ENCODE measurements at regions not wholly inside any gene's neighbourhood (a gene's known extent, or its start where the extent isn't known, plus 50 kb on each side); places are given as distances from the start of the nearest gene placed in this dataset.

DNA sequence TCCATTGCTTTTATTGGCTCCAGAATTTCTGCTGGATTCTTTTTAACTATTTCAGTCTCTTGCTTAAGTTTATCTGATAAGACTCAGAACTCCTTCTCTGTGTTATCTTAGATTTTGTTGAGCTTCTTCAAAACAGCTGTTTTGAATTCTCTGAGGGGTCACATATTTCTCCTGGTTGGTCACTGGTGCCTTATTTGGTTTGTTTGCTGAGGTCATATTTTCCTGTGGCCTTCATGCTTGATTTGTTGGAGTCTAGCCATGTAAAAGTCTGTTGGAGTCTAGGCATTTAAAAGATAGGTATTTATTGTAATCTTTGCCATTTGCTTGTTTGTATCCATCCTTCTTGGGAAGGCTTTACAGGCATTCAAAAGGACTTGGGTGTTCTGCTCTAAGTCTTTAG is 398.7 kb downstream of the DSEL start:
- no peak for DNase-seq
- ChIA-PET POLR2A (no interaction called here), CTCF (no interaction called here)

GRCh38 chr18:67109535-67109934 is 407.0 kb downstream of the DSEL start:
- Mint-ChIP-seq H3K27me3 (no peaks in the 10 kb centered on the region), H3K9me3 (no peaks in the 10 kb centered on the region), H3K27ac (no peak overlapping the region), H3K4me1 (no peaks in the 10 kb centered on the region), H3K36me3 (ENCODE audit: low read depth) (no peaks in the 10 kb centered on the region), H3K4me3 (no peak overlapping the region)
- ChIA-PET POLR2A (no interaction called here), CTCF (no interaction called here)
- no peak for DNase-seq
- ATAC-seq (ENCODE audit: low read depth) = no peak
- intact Hi-C loops (cut with micrococcal nuclease) = loop anchor here (10.0 kb wide), 1 partner anchor 1625 kb away; no protein-coding TSS in a partner anchor
- no peak for TF ChIP-seq CTCF (IDR thresholded peaks at IDR 0.05)

More for the DNA sequence above, 398.7 kb downstream of the DSEL start:
- no peaks in the 10 kb centered on the region for H3K4me1 Mint-ChIP-seq
- H3K9me3 Mint-ChIP-seq = no peaks in the 10 kb centered on the region
- no peak for ATAC-seq (ENCODE audit: low read depth)
- TF ChIP-seq CTCF (IDR thresholded peaks at IDR 0.05) = no peak
- no peak overlapping the region for H3K4me3 Mint-ChIP-seq
- no peak overlapping the region for H3K27ac Mint-ChIP-seq
- intact Hi-C loops (cut with micrococcal nuclease) = no loop called here
- no peaks in the 10 kb centered on the region for H3K36me3 Mint-ChIP-seq (ENCODE audit: low read depth)
- H3K27me3 Mint-ChIP-seq = no peaks in the 10 kb centered on the region

DNA sequence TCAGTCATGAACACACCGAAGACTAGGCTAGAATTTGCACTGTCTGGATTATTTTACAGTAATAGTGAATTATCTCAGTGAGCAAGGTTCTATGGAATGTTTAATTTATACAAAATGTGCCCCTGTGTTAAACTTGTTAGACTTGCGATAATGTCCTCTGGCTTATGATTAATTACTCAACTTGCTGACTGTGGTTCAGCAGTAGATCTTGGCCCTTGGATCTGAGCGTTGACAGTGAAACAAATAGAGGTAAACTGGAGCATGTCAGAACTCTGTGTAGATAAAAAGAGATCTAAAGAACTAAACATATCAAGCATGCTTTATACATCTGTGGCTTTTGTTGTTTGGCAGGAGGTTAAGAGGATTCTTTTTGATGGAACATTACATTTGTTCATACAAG is 407.6 kb downstream of the DSEL start:
- Mint-ChIP-seq H3K27me3 (no peaks in the 10 kb centered on the region), H3K4me3 (no peak overlapping the region), H3K27ac (no peak overlapping the region), H3K4me1 (no peaks in the 10 kb centered on the region), H3K36me3 (ENCODE audit: low read depth) (no peaks in the 10 kb centered on the region), H3K9me3 (no peaks in the 10 kb centered on the region)
- ATAC-seq (ENCODE audit: low read depth) (no peak), DNase-seq (no peak)
- ChIA-PET CTCF (no interaction called here), POLR2A (no interaction called here)
- intact Hi-C loops (cut with micrococcal nuclease) = loop anchor here (10.0 kb wide), 1 partner anchor 1626 kb away; no protein-coding TSS in a partner anchor
- TF ChIP-seq CTCF (IDR thresholded peaks at IDR 0.05) = no peak

DNA sequence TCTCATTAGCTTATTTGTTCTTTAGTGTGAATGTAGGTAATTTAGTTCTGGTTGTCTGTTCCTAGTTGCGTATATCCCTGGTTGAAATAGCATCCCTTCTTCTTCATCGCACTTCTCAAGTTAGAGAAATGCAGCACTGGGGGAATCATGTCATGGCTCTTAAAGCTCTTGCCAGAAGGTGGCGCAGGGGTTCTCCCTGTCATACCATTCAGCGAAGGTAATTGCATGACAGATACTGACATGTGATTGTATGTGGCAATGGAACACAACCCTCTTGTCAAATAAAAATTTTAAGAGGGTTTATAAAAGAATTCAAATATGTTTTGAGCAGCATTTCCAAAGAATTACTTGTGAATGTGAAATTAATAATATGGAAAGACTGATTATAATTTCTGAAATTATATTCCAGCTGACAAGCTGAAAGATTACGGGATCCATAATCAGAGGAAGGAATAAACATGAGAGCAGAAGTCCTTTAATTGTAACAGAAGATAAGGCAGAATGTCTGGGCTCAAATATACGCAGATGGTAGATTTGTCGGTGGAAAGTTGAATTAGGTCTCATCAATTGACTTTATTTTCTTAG is 411.7 kb downstream of the DSEL start:
- ATAC-seq (ENCODE audit: low read depth) (no peak), DNase-seq (no peak)
- no peak overlapping the region for H3K27ac Mint-ChIP-seq
- POLR2A ChIA-PET = no interaction called here
- H3K27me3 Mint-ChIP-seq = no peaks in the 10 kb centered on the region
- H3K9me3 Mint-ChIP-seq = no peaks in the 10 kb centered on the region
- H3K4me3 Mint-ChIP-seq = no peak overlapping the region
- intact Hi-C loops (cut with micrococcal nuclease) = loop anchor here (2.0 to 10.0 kb wide), 2 partner anchors 96 to 1630 kb away; no protein-coding TSS in a partner anchor
- TF ChIP-seq CTCF (IDR thresholded peaks at IDR 0.05) = no peak
- CTCF ChIA-PET = no interaction called here
- no peaks in the 10 kb centered on the region for H3K4me1 Mint-ChIP-seq
- no peaks in the 10 kb centered on the region for H3K36me3 Mint-ChIP-seq (ENCODE audit: low read depth)

DNA sequence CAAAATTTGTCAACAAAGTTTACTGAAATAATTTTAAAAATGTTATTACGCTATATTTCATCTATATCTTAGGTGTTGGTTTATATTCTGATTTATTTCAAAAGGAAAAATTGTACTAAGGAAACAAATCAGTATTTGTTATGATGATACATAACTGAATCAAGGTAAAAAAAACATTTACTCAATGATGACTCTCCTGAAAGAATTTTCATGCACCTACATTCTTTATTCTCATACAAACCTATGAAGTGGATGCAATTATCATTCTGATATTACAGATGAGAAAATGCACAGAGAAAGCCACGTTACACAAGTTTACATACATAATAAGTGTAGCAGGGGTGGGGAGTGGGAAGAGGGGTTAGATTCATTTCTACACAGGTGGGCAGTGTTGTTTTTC is 422.4 kb downstream of the DSEL start:
- DNase-seq (no peak), ATAC-seq (ENCODE audit: low read depth) (no peak)
- Mint-ChIP-seq H3K9me3 (no peaks in the 10 kb centered on the region), H3K36me3 (ENCODE audit: low read depth) (no peaks in the 10 kb centered on the region), H3K4me3 (no peak overlapping the region), H3K27me3 (no peaks in the 10 kb centered on the region), H3K27ac (no peak overlapping the region), H3K4me1 (no peaks in the 10 kb centered on the region)
- POLR2A ChIA-PET = no interaction called here
- CTCF ChIA-PET = no interaction called here
- intact Hi-C loops (cut with micrococcal nuclease) = no loop called here
- no peak for TF ChIP-seq CTCF (IDR thresholded peaks at IDR 0.05)

All from activated B cell treated with CpG ODN at 0.5 μM for 24 hours (primary cell).